GM12891 (cell line): ENCODE measurements at regions not wholly inside any gene's neighbourhood (a gene's known extent, or its start where the extent isn't known, plus 50 kb on each side); places are given as distances from the start of the nearest gene placed in this dataset.

Experiments
- PAX5 ChIP-seq: IDR thresholded peaks from 2 replicates; pipeline ENCODE4 v1.6.1; 2011; ENCODE audit warnings: low read length, moderate library complexity, mild to moderate bottlenecking; ENCODE audit not compliant: insufficient read depth, severe bottlenecking
- POLR2A ChIP-seq: IDR thresholded peaks from 2 replicates; pipeline ENCODE4 v1.6.1; 2011; ENCODE audit warnings: low read depth, low read length, control low read depth
- POLR2AphosphoS5 ChIP-seq: IDR thresholded peaks from 2 replicates; pipeline ENCODE4 v1.6.1; 2011; ENCODE audit warnings: low read depth, low read length, control low read depth
- POU2F2 ChIP-seq: IDR thresholded peaks from 2 replicates; pipeline ENCODE4 v1.6.1; 2011; ENCODE audit warnings: low read depth, mild to moderate bottlenecking, control low read depth, low read length, moderate library complexity
- TAF1 ChIP-seq: IDR thresholded peaks from 2 replicates; pipeline ENCODE4 v1.6.1; 2011; ENCODE audit warnings: low read depth, low read length, control low read depth

- TF ChIP-seq POLR2AphosphoS5 (no peak), TAF1 (no peak), POLR2A (no peak), POU2F2 (no peak), PAX5 (no peak)
Observed at GRCh38 chr6:119818876-119819275, 469.3 kb upstream of the MAN1A1 start.
